Keratinocyte (primary cell): ENCODE measurements at regions not wholly inside any gene's neighbourhood (a gene's known extent, or its start where the extent isn't known, plus 50 kb on each side); places are given as distances from the start of the nearest gene placed in this dataset.

Source experiments
- DNase-seq: peaks from one replicate; pipeline ENCODE4 v3.0.0-alpha.2; 2011; ENCODE audit warnings: low read depth, missing footprints, low spot score
- FAIRE-seq: peaks from 2 replicates; lab custom pipeline; 2011; peaks lifted over from hg19 to GRCh38; lab: Jason Lieb, UNC
- H2AFZ ChIP-seq: 2 replicates; pipeline ENCODE4 v1.6.0; 2012; ENCODE audit warnings: low read length, control low read depth, inconsistent platforms; ENCODE audit not compliant: control insufficient read depth
- H3K27ac ChIP-seq: 2 replicates; pipeline ENCODE4 v1.5.1; 2011; ENCODE audit warnings: low read length; ENCODE audit not compliant: control insufficient read depth, insufficient read depth
- H3K27me3 ChIP-seq: 3 replicates; pipeline ENCODE4 v1.6.0; 2011; ENCODE audit warnings: low read length; ENCODE audit not compliant: control insufficient read depth, insufficient read depth; ENCODE audit errors: extremely low read depth
- H3K36me3 ChIP-seq, 2 experiments: 2 replicates in 1 of 2; 3 replicates in 1 of 2; pipeline ENCODE4 v1.5.1; 2011; ENCODE audit warnings: low read length in 2 of 2, mild to moderate bottlenecking in 1 of 2; ENCODE audit not compliant: control insufficient read depth in 2 of 2, insufficient read depth in 2 of 2; ENCODE audit errors: extremely low read depth in 1 of 2
- H3K4me1 ChIP-seq: 3 replicates; pipeline ENCODE4 v1.5.1; 2011; ENCODE audit warnings: low read length; ENCODE audit not compliant: control insufficient read depth, insufficient read depth; ENCODE audit errors: extremely low read depth
- H3K4me2 ChIP-seq: 3 replicates; pipeline ENCODE4 v1.6.0; 2011; ENCODE audit warnings: low read depth, low read length; ENCODE audit not compliant: control insufficient read depth, insufficient read depth; ENCODE audit errors: extremely low read depth
- H3K4me3 ChIP-seq, 3 experiments: fragments of 200-600 bp in 1 of 3; sonication (generic) in 1 of 3; 2 replicates in 2 of 3; 3 replicates in 1 of 3; pipeline ENCODE4 v1.5.1; 2011 to 2016; ENCODE audit warnings: low read length in 3 of 3, mild to moderate bottlenecking in 3 of 3, control low read depth in 2 of 3, inconsistent platforms in 1 of 3, low read depth in 1 of 3, mixed read lengths in 1 of 3, mixed run types in 1 of 3, moderate library complexity in 1 of 3; ENCODE audit not compliant: control insufficient read depth in 2 of 3, insufficient read depth in 2 of 3; ENCODE audit errors: extremely low read depth in 1 of 3
- H3K79me2 ChIP-seq: 2 replicates; pipeline ENCODE4 v1.6.0; 2012; ENCODE audit warnings: low read length; ENCODE audit not compliant: control insufficient read depth, insufficient read depth
- H3K9ac ChIP-seq: 3 replicates; pipeline ENCODE4 v1.6.0; 2011; ENCODE audit warnings: low read length; ENCODE audit not compliant: control insufficient read depth, insufficient read depth; ENCODE audit errors: extremely low read depth
- H3K9me1 ChIP-seq: 3 replicates; pipeline ENCODE4 v1.6.0; 2011; ENCODE audit warnings: low read length; ENCODE audit not compliant: control insufficient read depth, insufficient read depth; ENCODE audit errors: extremely low read depth
- H3K9me3 ChIP-seq: 2 replicates; pipeline ENCODE4 v1.5.1; 2012; ENCODE audit warnings: low read depth, low read length; ENCODE audit not compliant: control insufficient read depth
- H4K20me1 ChIP-seq: 3 replicates; pipeline ENCODE4 v1.6.0; 2011; ENCODE audit warnings: low read length; ENCODE audit not compliant: control insufficient read depth, insufficient read depth; ENCODE audit errors: extremely low read depth
- CTCF ChIP-seq, 3 experiments: IDR thresholded peaks in 1 of 3; conservative IDR thresholded peaks in 1 of 3; optimal IDR thresholded peaks in 1 of 3; 2 replicates in 2 of 3; 3 replicates in 1 of 3; pipeline versions ENCODE3 to v1.5.1; 2011; ENCODE audit warnings: low read length in 3 of 3, mild to moderate bottlenecking in 3 of 3, moderate library complexity in 2 of 3, control low read depth in 1 of 3, inconsistent platforms in 1 of 3; ENCODE audit not compliant: insufficient read depth in 2 of 3; ENCODE audit errors: extremely low read depth in 1 of 3
- EZH2 ChIP-seq: IDR thresholded peaks from one replicate; pipeline ENCODE4 v1.6.1; 2012; ENCODE audit warnings: inconsistent platforms, mild to moderate bottlenecking, low read length, moderate library complexity
- dilution Hi-C: fragments of 300-500 bp; cut with MboI; formaldehyde crosslinking; loops from one replicate; pipeline ENCODE4 v1.7.0; 2020; ENCODE audit warnings: low sequenced_read_pairs; ENCODE audit not compliant: extremely low pct_ligation_motif_present

GRCh38 chr12:4859478-4860210 lies 50.1 kb upstream of the KCNA1 start:
- peaks cover 34% of the 10 kb centered on the region for H3K27me3 ChIP-seq

More at GRCh38 chr12:4859478-4860210, 50.1 kb upstream of the KCNA1 start:
- no peak overlapping the region for H3K4me2 ChIP-seq
- dilution Hi-C loops: no loop called here
- H3K4me3 ChIP-seq: no peak overlapping the region
- no peaks in the 10 kb centered on the region for H3K79me2 ChIP-seq
- no peaks in the 10 kb centered on the region for H3K9me3 ChIP-seq
- H3K27ac ChIP-seq: no peak overlapping the region
- FAIRE-seq (no peak), DNase-seq (no peak)
- H2AFZ ChIP-seq: no peak overlapping the region
- H3K9me1 ChIP-seq: no peaks in the 10 kb centered on the region
- H3K36me3 ChIP-seq: no peaks in the 10 kb centered on the region
- H4K20me1 ChIP-seq: peaks cover 4% of the 10 kb centered on the region
- no peak overlapping the region for H3K9ac ChIP-seq
- no peak for TF ChIP-seq EZH2
- no peak for TF ChIP-seq CTCF (optimal IDR thresholded peaks at IDR 0.05 in 1 of 3, IDR thresholded peaks at IDR 0.05 in 1 of 3, conservative IDR thresholded peaks at IDR 0.05 in 1 of 3; ENCODE audit: extremely low read depth in 1 of 3, insufficient read depth in 2 of 3, low read length in 3 of 3)
- H3K4me1 ChIP-seq: peaks cover 2% of the 10 kb centered on the region
